Spleen (tissue), 11 donors: ENCODE measurements at regions not wholly inside any gene's neighbourhood (a gene's known extent, or its start where the extent isn't known, plus 50 kb on each side); places are given as distances from the start of the nearest gene placed in this dataset.

Source experiments
- DNase-seq: peaks from one replicate; pipeline ENCODE4 v3.0.0-alpha.2; 2020
- H3K27ac ChIP-seq, 8 donors: fragments of 200-600 bp; sonication (generic) in 7 of 8; 1 replicate in 4 of 8; 2 replicates in 4 of 8; pipeline versions ENCODE4 v1.5.0 to v1.8.0; 2016 to 2021; ENCODE audit warnings: inconsistent platforms in 4 of 8, mild to moderate bottlenecking in 4 of 8, moderate library complexity in 1 of 8
- H3K27me3 ChIP-seq, 7 donors: fragments of 200-600 bp; sonication (generic) in 6 of 7; replicated peaks in 1 of 7; 1 replicate in 4 of 7; 2 replicates in 3 of 7; pipeline versions ENCODE4 v1.5.0 to v1.8.0; 2016 to 2021; ENCODE audit warnings: inconsistent platforms in 3 of 7, mild to moderate bottlenecking in 1 of 7
- H3K36me3 ChIP-seq, 6 donors: fragments of 200-600 bp; sonication (generic) in 5 of 6; 1 replicate in 4 of 6; 2 replicates in 2 of 6; pipeline versions ENCODE4 v1.5.0 to v1.8.0; 2016 to 2021; ENCODE audit warnings: inconsistent platforms in 2 of 6
- H3K4me1 ChIP-seq, 6 donors: fragments of 200-600 bp; sonication (generic) in 5 of 6; 1 replicate in 3 of 6; 2 replicates in 3 of 6; pipeline versions ENCODE4 v1.5.0 to v1.8.0; 2016 to 2021; ENCODE audit warnings: inconsistent platforms in 3 of 6
- H3K4me3 ChIP-seq, 8 donors: fragments of 200-600 bp; sonication (generic) in 7 of 8; 1 replicate in 4 of 8; 2 replicates in 4 of 8; pipeline versions ENCODE4 v1.5.0 to v1.8.0; 2016 to 2021; ENCODE audit warnings: inconsistent platforms in 4 of 8, mild to moderate bottlenecking in 4 of 8, moderate library complexity in 2 of 8
- H3K9me3 ChIP-seq, 8 donors: fragments of 200-600 bp; sonication (generic) in 7 of 8; 1 replicate in 4 of 8; 2 replicates in 4 of 8; pipeline versions ENCODE4 v1.5.0 to v1.8.0; 2016 to 2021; ENCODE audit warnings: inconsistent platforms in 4 of 8
- CTCF ChIP-seq, 11 experiments: fragments of 200-600 bp in 7 of 11; fragments of 450-650 bp in 4 of 11; sonication (generic) in 4 of 11; IDR thresholded peaks in 8 of 11; conservative IDR thresholded peaks in 3 of 11; 1 replicate in 7 of 11; 2 replicates in 4 of 11; pipeline versions ENCODE4 v1.4.0 to v1.8.0; 2016 to 2021; ENCODE audit warnings: antibody characterized with exemption in 11 of 11, inconsistent platforms in 4 of 11, mild to moderate bottlenecking in 1 of 11
- POLR2A ChIP-seq, 3 donors: fragments of 450-650 bp; IDR thresholded peaks; one replicate each; pipeline ENCODE4 v1.5.1; 2017; ENCODE audit warnings: antibody characterized with exemption in 3 of 3, mild to moderate bottlenecking in 1 of 3
- POLR2AphosphoS5 ChIP-seq, 3 donors: sonication (generic); formaldehyde crosslinking; IDR thresholded peaks; one replicate each; pipeline ENCODE4 v1.5.1; 2017; ENCODE audit warnings: antibody characterized with exemption in 3 of 3
- WGBS, 5 donors: extraction: QIAGEN DNeasy Blood & Tissue Kit in 3 of 5; methylation state at CpG; one replicate each; pipeline versions ENCODE4 v1.1.5 to v1.1.7; 2013 to 2018; 5-methylcytosine and 5-hydroxymethylcytosine counted together
- intact Hi-C: fragments of 100-400 bp; cut with DNase I; formaldehyde crosslinking; loops from one replicate; pipeline ENCODE4 v1.15.0; 2023; ENCODE audit warnings: low total_unique reads
- donor health status: healthy with polysubstance abuse.
- donor health status: DM: no; HTN: no; CAD: no; lungs with moderate emphysema.
- donor health status: DM: no; HTN: no; CAD: no.
- donor health status: Bipolar disorder and iron deficiency.
- donor health status: healthy.
- donor health status: DM: no; HTN: no; CAD: no.
- donor health status: DM: yes; HTN: yes; CAD: no.

- Histone ChIP-seq H3K9me3 (peaks cover 0 to 15% (median 10%) of the 10 kb centered on the region in 8 donors), H3K4me1 (no peaks in the 10 kb centered on the region), H3K4me3 (no peak overlapping the region), H3K27me3 (no peaks in the 10 kb centered on the region), H3K27ac (no peak overlapping the region), H3K36me3 (no peaks in the 10 kb centered on the region)
- 94 to 100% (median 95%) methylated on average over 2 of the region's 2 CpGs for WGBS, 5 donors
- no peak for TF ChIP-seq POLR2AphosphoS5 (IDR thresholded peaks at IDR 0.05)
- no peak for TF ChIP-seq CTCF (IDR thresholded peaks at IDR 0.05 in 8 of 11, conservative IDR thresholded peaks at IDR 0.05 in 3 of 11)
- DNase-seq, result no peak
- intact Hi-C loops, result no loop called here
These were observed 212.5 kb downstream of the TANC2 start for GRCh38 chr17:63178530-63178929.

- TF ChIP-seq POLR2AphosphoS5 (IDR thresholded peaks at IDR 0.05) (no peak), CTCF (IDR thresholded peaks at IDR 0.05 in 8 of 11, conservative IDR thresholded peaks at IDR 0.05 in 3 of 11) (no peak), POLR2A (IDR thresholded peaks at IDR 0.05) (no peak)
- no peaks in the 10 kb centered on the region for H3K36me3 ChIP-seq
- no peaks in the 10 kb centered on the region for H3K27me3 ChIP-seq
- H3K27ac ChIP-seq, result no peak overlapping the region
- H3K9me3 ChIP-seq, result no peaks in the 10 kb centered on the region
- no peak overlapping the region for H3K4me3 ChIP-seq
- no peaks in the 10 kb centered on the region for H3K4me1 ChIP-seq
- intact Hi-C loops, result no loop called here
- 92 to 98% (median 96%) methylated on average over 6 of the region's 6 CpGs for WGBS, 5 donors
- DNase-seq, result no peak
These were observed 215.8 kb downstream of the TANC2 start for GRCh38 chr17:63181856-63182255.

- TF ChIP-seq POLR2AphosphoS5 (IDR thresholded peaks at IDR 0.05) (no peak), CTCF (IDR thresholded peaks at IDR 0.05 in 8 of 11, conservative IDR thresholded peaks at IDR 0.05 in 3 of 11) (no peak), POLR2A (IDR thresholded peaks at IDR 0.05) (no peak)
- Histone ChIP-seq H3K36me3 (no peaks in the 10 kb centered on the region), H3K27me3 (no peaks in the 10 kb centered on the region), H3K27ac (no peak overlapping the region), H3K4me1 (peaks cover 0 to 1% (median 0%) of the 10 kb centered on the region in 6 donors), H3K9me3 (no peaks in the 10 kb centered on the region), H3K4me3 (no peak overlapping the region)
- intact Hi-C loops, result no loop called here
- no peak for DNase-seq
These were observed 219.4 kb downstream of the TANC2 start for GRCh38 chr17:63185420-63185819.

DNA sequence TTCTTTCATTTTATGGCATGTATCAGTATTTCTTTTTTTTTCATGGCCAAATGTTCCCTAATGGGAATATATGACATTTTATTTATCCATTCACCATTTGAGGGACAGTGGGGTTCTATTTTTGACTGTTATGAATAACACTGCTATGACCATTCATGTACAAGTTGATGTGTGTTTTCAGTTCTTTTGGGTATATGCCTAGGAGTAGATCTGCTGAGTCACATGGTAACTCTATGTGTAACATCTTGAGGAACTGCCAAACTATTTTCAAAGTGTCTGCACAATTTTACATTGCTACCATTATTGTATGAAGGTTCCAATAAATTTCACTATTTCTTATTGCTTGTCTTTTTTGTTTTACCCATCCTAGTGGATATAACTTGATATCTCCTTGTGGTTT, 223.0 kb downstream of the TANC2 start:
- H3K36me3 ChIP-seq, result no peaks in the 10 kb centered on the region
- no peak overlapping the region for H3K27ac ChIP-seq
- no peaks in the 10 kb centered on the region for H3K27me3 ChIP-seq
- peaks cover 0 to 30% (median 11%) of the 10 kb centered on the region in 6 donors for H3K4me1 ChIP-seq
- no peak overlapping the region for H3K4me3 ChIP-seq
- intact Hi-C loops, result no loop called here
- DNase-seq, result no peak
- H3K9me3 ChIP-seq, result no peaks in the 10 kb centered on the region
- TF ChIP-seq CTCF (IDR thresholded peaks at IDR 0.05 in 8 of 11, conservative IDR thresholded peaks at IDR 0.05 in 3 of 11), result no peak
- TF ChIP-seq POLR2A (IDR thresholded peaks at IDR 0.05), result no peak
